ENCODE measurements at regions not wholly inside any gene's neighbourhood (a gene's known extent, or its start where the extent isn't known, plus 50 kb on each side); places are given as distances from the start of the nearest gene placed in this dataset.

- TF ChIP-seq POLR2AphosphoS5 (IDR thresholded peaks at IDR 0.05; ENCODE audit: low read depth, low read length) (no peak), SIN3A (IDR thresholded peaks at IDR 0.05; ENCODE audit: borderline replicate concordance, insufficient read depth, low read length) (no peak), REST (IDR thresholded peaks at IDR 0.05; ENCODE audit: insufficient read depth in 1 of 2, low read depth in 2 of 2, low read length in 2 of 2) (no peak), TAF1 (IDR thresholded peaks at IDR 0.05; ENCODE audit: borderline replicate concordance, insufficient read depth, low read length) (no peak), FOXP2 (optimal IDR thresholded peaks at IDR 0.05; ENCODE audit: borderline replicate concordance, extremely low read depth, extremely low read length, insufficient read depth) (no peak)
Observed at GRCh38 chr4:107402291-107402690, 317.7 kb downstream of the PAPSS1 start.

GRCh38 chr4:107392951-107393350 is 327.1 kb downstream of the PAPSS1 start:
- TF ChIP-seq FOXP2 (optimal IDR thresholded peaks at IDR 0.05; ENCODE audit: borderline replicate concordance, extremely low read depth, extremely low read length, insufficient read depth) (no peak), POLR2AphosphoS5 (IDR thresholded peaks at IDR 0.05; ENCODE audit: low read depth, low read length) (no peak), TAF1 (IDR thresholded peaks at IDR 0.05; ENCODE audit: borderline replicate concordance, insufficient read depth, low read length) (no peak), SIN3A (IDR thresholded peaks at IDR 0.05; ENCODE audit: borderline replicate concordance, insufficient read depth, low read length) (no peak), REST (IDR thresholded peaks at IDR 0.05; ENCODE audit: insufficient read depth in 1 of 2, low read depth in 2 of 2, low read length in 2 of 2) (no peak)

- TF ChIP-seq TAF1 (IDR thresholded peaks at IDR 0.05; ENCODE audit: borderline replicate concordance, insufficient read depth, low read length) (no peak), FOXP2 (optimal IDR thresholded peaks at IDR 0.05; ENCODE audit: borderline replicate concordance, extremely low read depth, extremely low read length, insufficient read depth) (no peak), POLR2AphosphoS5 (IDR thresholded peaks at IDR 0.05; ENCODE audit: low read depth, low read length) (no peak), SIN3A (IDR thresholded peaks at IDR 0.05; ENCODE audit: borderline replicate concordance, insufficient read depth, low read length) (no peak), REST (IDR thresholded peaks at IDR 0.05; ENCODE audit: insufficient read depth in 1 of 2, low read depth in 2 of 2, low read length in 2 of 2) (no peak)
Observed at GRCh38 chr4:107392380-107392779, 327.7 kb downstream of the PAPSS1 start.

- TF ChIP-seq POLR2AphosphoS5 (IDR thresholded peaks at IDR 0.05; ENCODE audit: low read depth, low read length), result no peak
- TF ChIP-seq TAF1 (IDR thresholded peaks at IDR 0.05; ENCODE audit: borderline replicate concordance, insufficient read depth, low read length), result no peak
- TF ChIP-seq REST (IDR thresholded peaks at IDR 0.05; ENCODE audit: insufficient read depth in 1 of 2, low read depth in 2 of 2, low read length in 2 of 2), result no peak
- no peak for TF ChIP-seq SIN3A (IDR thresholded peaks at IDR 0.05; ENCODE audit: borderline replicate concordance, insufficient read depth, low read length)
- no peak for TF ChIP-seq FOXP2 (optimal IDR thresholded peaks at IDR 0.05; ENCODE audit: borderline replicate concordance, extremely low read depth, extremely low read length, insufficient read depth)
Observed at GRCh38 chr4:107391630-107392028, 328.4 kb downstream of the PAPSS1 start.

All from PFSK-1 (cell line).